ENCODE measurements at regions not wholly inside any gene's neighbourhood (a gene's known extent, or its start where the extent isn't known, plus 50 kb on each side); places are given as distances from the start of the nearest gene placed in this dataset.

- H3K27me3 ChIP-seq = no peaks in the 10 kb centered on the region
- DNase-seq = peak; percentile 46
- H3K9me3 ChIP-seq = no peaks in the 10 kb centered on the region
- intact Hi-C loops (cut with DNase I; ENCODE audit: low total_unique reads) = no loop called here
- H3K4me1 ChIP-seq = no peaks in the 10 kb centered on the region
- whole genome bisulfite sequencing, 2 donors = 54 to 80% methylated on average over 39 to 53 of the region's 54 CpGs
- H3K4me3 ChIP-seq = peak overlapping the region; percentile 45 to 47
- no peaks in the 10 kb centered on the region for H3K36me3 ChIP-seq (ENCODE audit: low read depth, missing control alignments)
- H3K27ac ChIP-seq = peak overlapping the region in 1 of 2 donors; percentile 50
- no peak for TF ChIP-seq POLR2A (IDR thresholded peaks at IDR 0.05)
Observed at GRCh38 chr7:22664988-22665798, 61.8 kb upstream of the IL6 start.

- Histone ChIP-seq H3K36me3 (ENCODE audit: low read depth, missing control alignments) (no peaks in the 10 kb centered on the region), H3K27me3 (no peaks in the 10 kb centered on the region), H3K27ac (no peak overlapping the region), H3K4me3 (no peak overlapping the region), H3K9me3 (no peaks in the 10 kb centered on the region), H3K4me1 (no peaks in the 10 kb centered on the region)
- 73 to 77% methylated on average over 6 of the region's 6 CpGs for WGBS, 2 donors
- TF ChIP-seq CTCF (IDR thresholded peaks at IDR 0.05) (no peak), POLR2A (IDR thresholded peaks at IDR 0.05) (no peak)
- intact Hi-C loops (cut with DNase I; ENCODE audit: low total_unique reads) = no loop called here
- DNase-seq = no peak
Observed at GRCh38 chr7:22663721-22664120, 63.3 kb upstream of the IL6 start.

- Histone ChIP-seq H3K36me3 (ENCODE audit: low read depth, missing control alignments) (no peaks in the 10 kb centered on the region), H3K4me3 (no peak overlapping the region), H3K9me3 (no peaks in the 10 kb centered on the region), H3K27me3 (no peaks in the 10 kb centered on the region), H3K4me1 (no peaks in the 10 kb centered on the region), H3K27ac (no peak overlapping the region)
- DNase-seq = no peak
- intact Hi-C loops (cut with DNase I; ENCODE audit: low total_unique reads) = no loop called here
- TF ChIP-seq CTCF (IDR thresholded peaks at IDR 0.05) (no peak), POLR2A (IDR thresholded peaks at IDR 0.05) (no peak)
- 69 to 70% methylated on average over 2 of the region's 2 CpGs for WGBS, 2 donors
Observed at GRCh38 chr7:22663357-22663718, 63.7 kb upstream of the IL6 start.

- intact Hi-C loops (cut with DNase I; ENCODE audit: low total_unique reads) = no loop called here
- DNase-seq = no peak
- 83 to 94% methylated on average over 3 of the region's 3 CpGs for WGBS, 2 donors
- Histone ChIP-seq H3K27me3 (no peaks in the 10 kb centered on the region), H3K27ac (no peak overlapping the region), H3K4me3 (no peak overlapping the region), H3K9me3 (no peaks in the 10 kb centered on the region), H3K4me1 (no peaks in the 10 kb centered on the region), H3K36me3 (ENCODE audit: low read depth, missing control alignments) (no peaks in the 10 kb centered on the region)
- no peak for TF ChIP-seq POLR2A (IDR thresholded peaks at IDR 0.05)
- TF ChIP-seq CTCF (IDR thresholded peaks at IDR 0.05) = no peak
Observed at GRCh38 chr7:22662556-22663356, 64.2 kb upstream of the IL6 start.

- TF ChIP-seq POLR2A (IDR thresholded peaks at IDR 0.05) (no peak), CTCF (IDR thresholded peaks at IDR 0.05) (no peak)
- Histone ChIP-seq H3K4me3 (no peak overlapping the region), H3K27me3 (no peaks in the 10 kb centered on the region), H3K9me3 (no peaks in the 10 kb centered on the region), H3K36me3 (ENCODE audit: low read depth, missing control alignments) (no peaks in the 10 kb centered on the region), H3K4me1 (no peaks in the 10 kb centered on the region), H3K27ac (no peak overlapping the region)
- no peak for DNase-seq
- intact Hi-C loops (cut with DNase I; ENCODE audit: low total_unique reads) = no loop called here
Observed at GRCh38 chr7:22662036-22662435, 65.0 kb upstream of the IL6 start.
